UCSD-AML1 (cell line): ENCODE measurements at regions not wholly inside any gene's neighbourhood (a gene's known extent, or its start where the extent isn't known, plus 50 kb on each side); places are given as distances from the start of the nearest gene placed in this dataset.

Source experiments
- DNase-seq: peaks from one replicate; lab custom pipeline; 2025; ENCODE audit not compliant: unreplicated experiment; lab: John Stamatoyannopoulos, UW

DNA sequence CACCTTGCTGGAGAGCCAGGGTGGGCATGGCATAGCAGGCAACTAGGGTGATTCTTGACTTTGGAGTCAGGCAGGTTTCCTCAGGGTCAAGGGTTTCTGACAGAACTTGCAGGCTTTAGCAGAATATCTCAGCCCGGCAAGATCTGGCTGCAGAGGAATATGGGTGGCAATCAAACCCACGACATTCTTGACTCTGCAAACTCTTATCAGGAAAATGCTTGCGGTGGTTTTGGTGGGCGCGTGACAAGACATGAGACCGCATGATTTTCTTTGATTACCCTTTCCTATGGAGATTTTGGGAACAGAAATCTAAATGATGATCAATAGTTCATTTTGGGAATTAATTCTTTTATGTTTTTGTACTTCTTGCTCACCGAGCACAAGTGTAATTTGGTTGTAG is 449.5 kb downstream of the VRK1 start:
- no peak for DNase-seq

DNA sequence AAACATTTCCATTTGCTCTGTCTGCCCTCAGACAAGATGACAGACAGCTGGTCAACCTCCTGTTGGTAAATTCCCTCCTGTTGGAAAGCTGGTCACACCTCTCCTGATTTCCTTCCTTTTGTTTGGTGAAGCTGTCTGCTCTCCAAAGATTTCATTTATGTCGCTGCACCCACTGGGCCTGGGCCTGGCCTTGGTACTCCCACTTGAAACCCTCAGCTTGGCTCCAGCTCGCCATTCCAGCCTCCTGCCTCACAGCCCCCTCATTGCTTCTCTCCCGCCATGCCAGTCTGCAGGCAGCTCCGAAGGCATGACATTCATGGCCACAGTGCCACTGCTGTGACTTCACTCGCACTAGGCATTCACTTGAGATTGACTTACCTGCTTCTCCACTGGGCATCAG is 451.8 kb downstream of the VRK1 start:
- no peak for DNase-seq

DNA sequence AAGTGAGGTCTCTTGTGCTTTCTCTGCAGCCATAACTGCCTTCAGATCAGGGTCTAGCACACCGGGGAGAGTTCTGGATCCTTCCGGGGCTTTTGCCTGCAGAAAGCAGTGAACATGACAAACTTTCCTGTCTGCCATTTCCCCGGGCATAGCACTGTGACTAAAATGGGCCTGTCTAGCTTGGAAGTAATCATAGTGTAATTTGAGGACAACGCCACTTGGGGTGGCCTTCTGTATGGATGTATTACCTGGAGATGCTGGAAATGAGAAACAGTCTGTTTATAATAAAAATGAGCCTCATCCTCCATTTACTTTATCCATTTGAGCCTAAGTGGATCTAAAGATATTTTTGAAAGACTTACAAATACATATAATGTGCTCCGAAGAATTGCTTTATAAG is 453.7 kb downstream of the VRK1 start:
- DNase-seq, result peak; percentile 47

DNA sequence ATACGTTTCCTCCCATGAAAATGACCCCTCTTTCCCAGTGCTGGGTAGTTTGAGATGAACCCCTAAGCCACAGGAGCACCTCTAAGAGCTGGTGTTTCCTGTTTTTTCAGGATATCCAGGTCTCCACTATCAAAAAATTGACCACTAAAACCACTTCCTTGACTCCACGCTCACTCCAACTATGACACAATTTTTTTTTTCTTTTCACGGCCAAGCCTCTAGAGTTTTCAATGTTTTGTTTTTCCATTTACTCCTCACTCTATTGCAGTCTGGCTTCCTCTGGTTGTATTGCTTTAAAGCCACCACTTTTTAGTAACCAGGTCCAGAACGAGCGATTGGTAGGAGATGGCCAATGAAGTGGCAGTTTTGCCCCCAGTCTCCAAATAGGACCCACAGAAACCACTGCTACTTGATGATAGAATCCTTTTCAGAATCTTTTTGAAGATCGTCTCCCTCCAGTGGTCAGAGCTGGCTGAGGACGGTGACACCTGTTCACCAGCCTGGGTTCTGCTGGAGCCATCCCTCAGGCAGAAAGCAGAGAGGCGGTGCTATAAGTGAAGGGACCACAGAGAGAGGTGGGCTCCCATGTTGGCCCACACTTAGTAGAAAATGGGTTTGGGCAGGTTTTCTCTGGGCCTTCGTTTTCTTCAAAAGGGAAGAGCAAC is 454.4 kb downstream of the VRK1 start:
- peak; percentile 43 for DNase-seq

DNA sequence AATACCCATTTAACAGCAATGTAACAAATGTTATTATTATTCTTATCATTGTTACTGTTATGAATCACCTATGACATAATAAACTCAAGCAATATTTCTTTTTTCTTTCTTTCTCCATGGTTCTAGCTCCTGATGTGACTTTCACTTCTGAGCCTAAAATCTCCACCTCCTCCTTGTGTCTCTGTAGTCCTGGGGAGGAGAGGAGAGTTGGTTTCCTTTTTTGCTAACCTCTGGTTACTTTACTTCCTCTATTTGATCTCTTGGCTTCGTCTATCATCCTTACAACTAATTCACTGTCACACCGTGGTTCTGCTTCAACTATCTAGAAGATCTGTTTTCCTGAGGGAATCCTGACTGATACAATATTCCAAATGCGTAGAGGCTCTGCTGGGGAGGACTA is 456.6 kb downstream of the VRK1 start:
- DNase-seq, result no peak

DNA sequence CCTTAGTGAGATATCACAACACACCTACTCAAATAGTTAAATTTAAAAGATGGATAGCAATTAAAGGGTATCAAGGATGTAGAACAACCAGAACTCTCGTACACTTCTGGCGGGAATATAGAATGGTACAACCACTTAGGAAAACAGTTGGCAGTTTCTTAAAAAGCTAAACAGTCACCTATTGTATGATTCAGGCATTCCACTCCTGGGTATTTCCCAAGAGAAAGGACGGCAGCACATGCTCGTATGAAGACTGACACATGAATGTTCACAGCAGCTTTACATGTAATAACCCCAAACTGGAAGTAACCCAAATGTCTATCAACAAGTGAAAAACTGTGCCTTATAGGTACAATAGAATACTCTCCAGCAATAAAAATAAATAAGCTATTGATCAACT is 465.2 kb downstream of the VRK1 start:
- no peak for DNase-seq

DNA sequence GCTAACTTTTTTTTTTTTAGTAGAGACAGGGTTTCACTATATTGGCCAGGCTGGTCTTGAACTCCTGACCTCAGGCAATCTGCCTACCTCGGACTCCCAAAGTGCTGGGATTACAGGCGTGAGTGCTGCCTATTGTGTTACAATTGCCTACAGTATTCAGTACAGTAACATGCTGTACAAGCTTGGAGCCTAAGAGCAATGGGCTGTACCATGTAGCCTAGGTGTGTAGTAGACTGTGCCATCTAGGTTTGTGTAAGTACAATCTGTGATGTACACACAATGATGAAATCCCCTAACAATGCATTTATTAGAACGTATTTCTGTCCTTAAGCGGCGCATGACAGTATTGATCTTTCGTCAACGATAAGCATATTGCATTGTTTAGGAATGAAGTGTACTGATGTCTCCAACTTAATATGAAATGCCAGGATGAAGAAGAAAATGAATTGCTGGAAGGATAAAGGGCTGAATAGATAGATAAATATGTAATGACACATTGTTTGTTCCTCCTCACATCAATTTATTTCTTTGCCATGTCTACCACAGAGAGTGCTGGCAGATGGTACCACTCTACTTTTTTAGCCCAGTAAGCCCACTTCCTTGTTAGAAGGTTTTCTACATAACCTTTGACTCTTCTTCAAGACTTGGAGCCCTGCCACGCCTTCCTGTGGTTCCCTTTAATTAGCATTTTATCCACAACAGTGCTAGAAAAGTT is 467.5 kb downstream of the VRK1 start:
- no peak for DNase-seq

DNA sequence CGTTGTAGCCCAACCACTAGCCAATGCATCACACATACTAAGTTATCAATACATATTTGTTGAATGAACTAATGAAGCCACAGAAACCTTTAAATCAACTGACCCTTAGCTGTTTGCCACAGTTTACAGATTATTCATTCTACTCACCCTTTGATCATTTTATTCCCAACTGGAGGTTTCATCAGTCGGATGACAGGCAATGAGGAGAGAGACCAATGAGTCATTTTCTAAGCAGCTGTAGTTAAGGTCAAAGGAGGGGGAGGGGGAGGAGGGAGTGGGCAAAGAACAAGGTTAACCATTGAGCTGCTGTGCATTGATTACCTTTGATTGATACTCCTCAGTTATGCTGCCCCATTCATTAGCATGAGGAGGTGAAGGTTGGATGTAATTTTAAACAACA is 469.5 kb downstream of the VRK1 start:
- DNase-seq, result no peak

DNA sequence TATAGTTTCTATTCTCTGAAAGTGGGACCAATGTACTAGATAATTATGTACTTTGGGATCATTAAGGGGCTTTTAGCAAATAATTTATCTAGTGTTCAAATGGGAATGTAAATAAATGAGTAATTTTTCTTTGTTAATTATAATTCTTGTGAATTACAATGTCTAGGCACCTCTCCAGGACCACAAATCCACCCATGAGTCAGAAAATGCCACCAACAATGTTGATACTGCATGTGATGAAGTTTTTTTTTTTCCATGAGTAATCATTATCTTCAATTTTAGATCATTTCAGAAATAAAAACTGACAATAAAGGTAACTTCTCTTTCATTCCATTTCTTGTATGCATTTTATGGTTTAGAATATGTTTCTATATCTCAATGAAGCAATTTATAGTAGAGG is 470.3 kb downstream of the VRK1 start:
- DNase-seq, result no peak

DNA sequence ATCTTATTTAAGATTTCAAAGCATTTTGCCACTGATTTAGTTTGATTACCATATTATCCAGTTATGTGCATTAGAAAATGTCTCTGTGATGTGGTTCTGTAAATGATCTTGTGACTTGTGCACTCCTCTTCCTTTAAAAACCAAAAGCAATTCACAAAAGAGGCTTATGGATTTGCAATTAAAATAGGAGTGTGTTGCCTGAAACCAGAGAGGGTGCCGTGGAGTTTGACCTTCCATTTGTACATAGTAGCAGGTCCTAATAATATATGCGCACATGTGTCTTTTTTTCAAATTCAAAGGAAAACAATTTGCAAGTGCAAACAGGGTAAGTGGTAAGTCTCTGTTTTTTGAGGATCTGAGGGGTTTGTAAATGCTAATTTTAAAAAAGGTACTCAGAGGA is 470.9 kb downstream of the VRK1 start:
- no peak for DNase-seq

DNA sequence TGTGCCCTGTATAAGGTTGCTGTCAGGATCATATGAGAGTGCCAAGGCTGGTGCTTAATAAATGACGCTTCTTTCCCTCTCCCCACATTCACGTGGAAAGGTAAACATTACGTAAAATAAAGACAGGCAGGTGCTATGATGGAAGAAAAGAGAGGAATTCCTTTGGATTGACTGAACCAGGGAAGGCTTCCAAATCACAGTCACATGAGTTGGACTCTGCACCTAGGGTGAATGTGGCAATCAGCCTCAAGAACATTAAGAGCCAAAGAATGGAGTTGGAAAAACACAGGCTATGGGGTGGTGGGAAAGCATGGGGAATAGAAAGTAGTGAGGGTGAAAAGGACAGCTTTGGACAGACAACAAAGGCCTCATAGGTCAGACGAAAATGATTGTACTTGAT is 473.1 kb downstream of the VRK1 start:
- no peak for DNase-seq

DNA sequence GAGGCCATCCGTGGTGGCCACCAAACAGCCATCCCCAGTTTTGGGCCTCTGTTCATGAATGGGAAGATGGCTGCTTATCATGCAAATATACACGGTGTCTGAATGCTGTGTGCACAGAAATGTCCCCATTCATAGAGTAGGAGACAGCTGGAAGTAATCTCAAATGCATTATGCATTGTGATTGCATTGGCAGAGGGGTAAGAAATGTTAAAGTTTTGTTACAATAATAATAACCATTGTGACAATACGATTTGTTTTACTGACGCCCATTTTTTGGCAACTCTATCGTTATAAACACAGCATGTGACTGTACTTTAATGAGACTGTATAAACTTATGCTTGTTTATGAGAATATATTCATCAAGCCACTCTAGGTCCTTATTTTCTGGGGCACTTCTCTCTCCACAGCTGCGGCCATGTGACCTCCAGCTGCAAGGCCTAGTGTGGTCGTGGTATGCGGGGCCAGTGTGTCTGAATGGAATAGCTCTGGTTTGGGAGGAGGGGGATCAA is 474.3 kb downstream of the VRK1 start:
- no peak for DNase-seq

DNA sequence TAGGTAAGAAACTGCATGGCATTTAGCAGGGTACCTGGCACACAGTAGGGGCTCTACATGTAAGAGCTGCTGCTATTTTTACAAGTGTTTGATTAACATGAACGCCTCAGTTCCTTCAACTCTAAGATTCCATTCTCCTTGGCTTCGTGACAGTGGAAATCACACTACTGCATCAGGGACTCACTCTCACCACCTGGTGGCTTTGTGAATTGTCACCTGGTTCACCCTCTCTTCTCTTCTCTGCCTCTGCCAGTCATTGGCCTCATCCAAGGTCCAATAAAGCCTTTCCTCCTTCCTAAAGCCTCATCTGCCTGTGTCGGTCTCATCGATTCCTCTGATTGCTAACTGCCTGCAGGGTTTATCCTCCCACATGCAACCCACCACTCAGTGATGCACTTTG is 476.4 kb downstream of the VRK1 start:
- DNase-seq, result no peak

DNA sequence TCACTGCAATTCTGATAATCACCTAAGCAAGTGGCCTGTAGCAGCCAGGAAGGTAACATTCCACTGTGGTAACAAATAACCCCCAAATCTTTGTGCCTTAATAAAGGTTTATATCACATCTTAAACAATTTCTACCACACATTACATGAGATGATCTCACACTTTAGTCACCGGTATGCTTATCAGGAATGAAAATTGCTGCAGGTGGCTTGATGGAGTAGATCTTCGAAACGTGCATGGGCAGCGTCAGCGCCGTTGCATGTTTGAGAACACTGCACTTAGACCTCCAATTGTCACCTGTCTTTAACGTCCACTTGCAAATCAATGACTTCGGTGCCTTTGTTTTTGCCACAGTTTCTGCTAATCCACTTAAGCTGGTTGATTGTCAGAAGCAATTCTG is 477.4 kb downstream of the VRK1 start:
- DNase-seq, result no peak

DNA sequence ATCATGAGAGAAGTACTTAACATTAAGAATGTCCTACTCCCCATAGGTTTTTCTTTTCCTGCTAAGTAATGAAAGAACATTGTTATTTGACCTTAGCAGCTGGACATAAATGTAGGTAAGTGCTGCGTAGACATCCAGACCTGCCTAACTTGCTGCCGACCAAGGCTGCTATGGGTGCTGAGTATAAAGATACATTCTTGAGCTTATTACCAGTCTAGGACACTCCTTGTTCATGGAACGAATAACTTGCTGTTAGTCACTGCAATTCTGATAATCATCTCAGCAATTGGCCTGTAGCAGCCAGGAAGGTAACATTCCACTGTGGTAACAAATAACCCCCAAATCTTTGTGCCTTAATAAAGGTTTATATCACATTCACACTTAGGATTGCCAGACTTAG is 478.1 kb downstream of the VRK1 start:
- no peak for DNase-seq

DNA sequence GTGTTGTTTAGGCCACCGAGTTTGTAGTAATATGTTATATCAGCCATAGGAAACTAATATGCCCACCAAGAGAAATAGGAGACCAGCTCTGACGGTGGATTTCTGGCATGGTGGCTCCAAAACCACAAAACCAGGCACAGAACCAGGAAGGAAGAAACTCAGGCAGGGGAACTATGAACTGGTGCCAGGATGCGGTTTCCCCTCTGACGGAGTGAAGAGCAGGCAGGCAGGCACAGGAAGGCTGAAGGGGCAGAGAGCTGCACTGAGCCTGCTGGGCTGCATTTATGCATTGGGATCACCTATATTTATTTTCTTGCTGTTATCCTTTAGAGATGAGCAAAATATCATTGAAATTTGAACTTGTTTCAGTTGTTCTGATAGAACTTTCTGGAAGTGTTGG is 479.4 kb downstream of the VRK1 start:
- DNase-seq, result peak; percentile 71

DNA sequence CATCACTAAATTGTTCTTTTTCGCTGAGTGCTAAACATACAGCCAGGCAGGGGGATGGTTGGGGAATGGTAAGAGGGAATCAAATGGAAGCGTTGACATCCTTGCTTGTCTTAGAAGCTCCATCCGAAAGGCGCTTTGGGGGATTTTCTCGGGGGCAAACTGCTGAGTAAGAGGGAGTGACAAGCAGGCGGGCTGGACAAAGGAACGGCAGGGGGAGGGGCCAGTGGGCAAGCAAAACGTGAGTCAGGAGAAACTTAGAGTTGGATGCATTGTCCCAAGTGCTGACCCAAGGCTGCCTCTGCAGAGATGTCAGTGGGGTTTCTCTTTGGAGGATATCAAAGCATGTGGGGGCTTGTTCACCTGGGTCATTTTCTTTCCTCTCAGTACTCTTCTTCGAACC is 480.5 kb downstream of the VRK1 start:
- no peak for DNase-seq

DNA sequence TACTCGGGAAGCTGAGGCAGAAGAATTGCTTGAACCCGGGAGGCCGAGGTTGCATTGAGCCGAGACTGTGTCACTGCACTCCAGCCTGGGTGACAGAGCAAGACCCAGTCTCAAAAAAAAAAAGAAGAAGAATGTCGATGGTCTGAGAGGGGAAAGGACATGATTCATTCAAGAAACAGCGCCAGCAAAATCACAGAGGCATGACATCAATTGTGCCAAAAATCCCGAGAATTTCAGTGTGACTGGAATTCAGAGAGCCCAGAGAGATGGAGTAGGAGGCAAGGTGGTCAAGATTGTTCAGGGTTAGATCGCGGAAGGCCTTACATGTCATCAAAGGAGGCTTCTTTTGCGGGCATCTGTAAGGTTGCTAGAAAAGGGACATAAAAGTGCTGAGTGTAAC is 483.3 kb downstream of the VRK1 start:
- DNase-seq, result no peak

DNA sequence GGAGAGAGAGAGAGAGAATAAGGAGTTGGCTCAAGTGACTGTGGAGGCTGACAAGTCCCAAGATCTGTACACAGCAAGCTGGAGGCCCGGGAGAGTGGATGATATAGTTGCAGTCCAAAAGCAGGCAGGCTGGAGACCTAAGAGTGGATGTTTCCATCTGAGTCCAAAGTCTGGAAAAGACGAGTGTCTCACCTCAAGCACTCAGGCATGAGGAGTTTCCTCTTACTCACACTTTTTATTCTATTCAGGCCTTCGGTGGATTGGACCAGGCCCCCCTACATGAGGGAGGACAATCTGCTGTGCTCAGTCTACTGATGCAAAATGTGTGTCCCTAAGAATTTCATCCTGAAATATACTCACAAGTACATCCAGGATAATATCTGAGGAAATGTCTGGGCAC is 484.6 kb downstream of the VRK1 start:
- no peak for DNase-seq

DNA sequence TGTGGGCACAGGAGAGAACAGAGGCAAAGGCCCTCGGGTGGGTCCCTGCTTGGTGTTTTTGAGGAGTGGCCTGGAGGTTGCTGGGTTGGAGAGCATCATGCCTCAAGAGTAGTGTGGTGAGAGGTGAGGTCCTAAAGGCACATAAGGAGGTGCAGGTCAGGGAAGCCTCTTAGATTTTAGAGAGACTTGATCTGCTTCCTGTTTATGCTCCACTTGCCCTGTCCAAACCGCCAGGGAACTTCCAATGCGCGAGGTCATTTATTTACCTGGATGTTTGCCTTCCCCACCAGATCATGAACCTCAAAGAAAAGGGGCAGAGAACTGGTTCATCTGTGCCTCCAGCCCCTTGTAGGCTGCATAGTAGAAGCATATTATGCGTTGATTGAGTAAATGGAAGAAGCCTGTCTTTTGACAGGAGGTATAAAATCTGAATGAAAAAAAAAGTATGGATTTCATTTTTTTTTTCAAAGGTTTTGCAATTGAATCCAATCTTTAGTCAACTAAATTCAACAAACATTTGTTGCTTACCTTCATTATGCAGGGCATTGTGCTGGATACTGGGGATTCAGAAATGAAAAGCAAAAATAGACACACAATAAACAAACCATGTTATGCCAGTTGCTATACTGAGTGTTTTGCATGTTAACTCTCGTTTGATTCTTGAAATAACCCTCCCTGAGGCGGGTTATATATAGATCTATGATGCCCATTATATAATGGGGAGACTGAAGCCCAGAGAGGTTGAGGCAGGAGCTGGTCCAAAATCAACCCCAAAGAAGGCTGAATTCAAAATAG is 485.2 kb downstream of the VRK1 start:
- no peak for DNase-seq

DNA sequence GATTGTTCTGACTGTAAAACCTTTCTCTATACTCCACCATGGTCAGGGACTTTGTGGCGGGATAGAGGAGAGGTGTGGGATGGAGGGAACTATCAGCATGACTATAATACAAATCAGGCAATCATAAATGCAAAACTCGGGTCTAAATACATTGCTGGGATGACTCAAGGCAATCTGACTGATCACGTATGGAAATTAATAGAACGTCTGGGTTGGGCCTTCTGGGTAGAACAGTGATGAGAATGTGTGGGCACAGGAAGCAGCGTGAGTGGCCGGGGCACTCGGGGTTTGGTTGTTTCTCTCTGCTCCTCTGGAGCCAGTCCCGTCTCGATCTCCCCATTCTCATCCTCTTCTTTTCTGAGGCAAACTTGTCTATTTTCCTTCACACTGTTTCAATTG is 485.8 kb downstream of the VRK1 start:
- DNase-seq, result no peak

DNA sequence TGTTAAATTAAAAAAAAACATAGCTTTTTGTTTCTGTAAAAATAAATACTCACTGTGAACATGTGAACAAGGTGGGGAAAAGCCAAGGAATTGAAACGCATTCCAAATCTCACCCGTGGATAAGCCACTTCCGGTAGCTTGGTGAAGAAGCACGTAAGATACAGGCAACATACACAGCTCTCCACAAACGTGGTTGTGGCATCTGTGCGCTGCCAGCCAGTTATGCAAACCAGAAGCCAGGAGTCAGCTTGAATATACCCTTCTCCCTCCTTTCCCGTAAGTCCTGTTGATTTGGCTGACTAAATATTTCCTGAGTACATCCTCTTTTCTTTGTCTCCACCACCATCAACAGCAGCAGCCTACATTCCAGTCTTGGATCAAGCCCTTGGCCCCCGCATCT is 486.2 kb downstream of the VRK1 start:
- no peak for DNase-seq
